Left lung (tissue), 4 donors: ENCODE measurements at regions not wholly inside any gene's neighbourhood (a gene's known extent, or its start where the extent isn't known, plus 50 kb on each side); places are given as distances from the start of the nearest gene placed in this dataset.

Experiments used
- ATAC-seq: fragments of 200-7000 bp; cut with Tn5 transposase; one replicate; pipeline ENCODE4 v1.9.1; 2020; ENCODE audit warnings: moderate library complexity
- DNase-seq, 4 donors: peaks; one replicate each; pipeline ENCODE4 v3.0.0-alpha.2; 2013 to 2020
- H3K27ac ChIP-seq, 2 donors: fragments of 200-600 bp; sonication (generic) in 1 of 2; one replicate each; pipeline versions ENCODE4 v1.5.0 to v1.8.0; 2020 to 2021
- H3K27me3 ChIP-seq, 2 donors: fragments of 200-600 bp; sonication (generic) in 1 of 2; one replicate each; pipeline versions ENCODE4 v1.5.0 to v1.8.0; 2020 to 2021
- H3K36me3 ChIP-seq, 2 donors: fragments of 200-600 bp; sonication (generic) in 1 of 2; one replicate each; pipeline versions ENCODE4 v1.5.0 to v1.8.0; 2020 to 2021
- H3K4me1 ChIP-seq, 2 donors: fragments of 200-600 bp; one replicate each; pipeline ENCODE4 v1.8.0; 2021
- H3K4me3 ChIP-seq, 2 donors: fragments of 200-600 bp; sonication (generic) in 1 of 2; one replicate each; pipeline versions ENCODE4 v1.5.0 to v1.8.0; 2020 to 2021; ENCODE audit warnings: mild to moderate bottlenecking in 1 of 2
- H3K9me3 ChIP-seq, 2 donors: fragments of 200-600 bp; sonication (generic) in 1 of 2; one replicate each; pipeline versions ENCODE4 v1.5.0 to v1.8.0; 2020 to 2021
- intact Hi-C, 2 donors: fragments of 100-400 bp; cut with DNase I; formaldehyde crosslinking; loops; one replicate each; pipeline versions ENCODE4 v1.11.2 to v1.14.2; 2022
- TF ChIP-seq, protein P1 (sequence below), 2 donors: fragments of 200-600 bp; sonication (generic) in 1 of 2; IDR thresholded peaks; one replicate each; pipeline versions ENCODE4 v1.5.0 to v1.8.0; 2021; ENCODE audit warnings: antibody characterized with exemption in 2 of 2
- donor health status: DM: no; HTN: yes; CAD: no.
- donor health status: DM: no; HTN: no; CAD: no.

DNA sequence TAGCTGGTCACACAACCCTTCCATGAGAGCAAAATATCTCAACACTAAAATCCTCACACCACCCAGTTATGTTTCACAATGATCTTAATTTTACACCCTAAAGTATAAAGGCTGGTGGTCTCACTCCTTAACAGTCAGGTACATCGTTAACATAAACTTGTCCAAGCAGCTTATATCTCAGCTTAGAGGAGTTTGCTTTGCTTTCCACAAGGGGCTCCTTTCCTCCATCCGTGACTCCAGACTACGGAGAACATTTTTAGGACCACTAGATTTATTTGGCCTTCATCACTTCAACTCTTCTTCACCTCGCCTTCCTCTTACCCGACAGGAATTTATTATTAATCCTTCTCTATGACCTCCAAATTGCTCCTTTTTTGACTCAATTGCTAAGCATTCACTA is 1014.1 kb upstream of the NUDT12 start:
- ATAC-seq, result no peak
- Histone ChIP-seq H3K36me3 (no peaks in the 10 kb centered on the region), H3K4me3 (no peak overlapping the region), H3K27ac (no peak overlapping the region), H3K27me3 (no peaks in the 10 kb centered on the region), H3K4me1 (no peaks in the 10 kb centered on the region), H3K9me3 (no peaks in the 10 kb centered on the region)
- intact Hi-C loops, result no loop called here
- no peak for DNase-seq
- TF ChIP-seq, protein P1, sequence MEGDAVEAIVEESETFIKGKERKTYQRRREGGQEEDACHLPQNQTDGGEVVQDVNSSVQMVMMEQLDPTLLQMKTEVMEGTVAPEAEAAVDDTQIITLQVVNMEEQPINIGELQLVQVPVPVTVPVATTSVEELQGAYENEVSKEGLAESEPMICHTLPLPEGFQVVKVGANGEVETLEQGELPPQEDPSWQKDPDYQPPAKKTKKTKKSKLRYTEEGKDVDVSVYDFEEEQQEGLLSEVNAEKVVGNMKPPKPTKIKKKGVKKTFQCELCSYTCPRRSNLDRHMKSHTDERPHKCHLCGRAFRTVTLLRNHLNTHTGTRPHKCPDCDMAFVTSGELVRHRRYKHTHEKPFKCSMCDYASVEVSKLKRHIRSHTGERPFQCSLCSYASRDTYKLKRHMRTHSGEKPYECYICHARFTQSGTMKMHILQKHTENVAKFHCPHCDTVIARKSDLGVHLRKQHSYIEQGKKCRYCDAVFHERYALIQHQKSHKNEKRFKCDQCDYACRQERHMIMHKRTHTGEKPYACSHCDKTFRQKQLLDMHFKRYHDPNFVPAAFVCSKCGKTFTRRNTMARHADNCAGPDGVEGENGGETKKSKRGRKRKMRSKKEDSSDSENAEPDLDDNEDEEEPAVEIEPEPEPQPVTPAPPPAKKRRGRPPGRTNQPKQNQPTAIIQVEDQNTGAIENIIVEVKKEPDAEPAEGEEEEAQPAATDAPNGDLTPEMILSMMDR (IDR thresholded peaks at IDR 0.05), result no peak

DNA sequence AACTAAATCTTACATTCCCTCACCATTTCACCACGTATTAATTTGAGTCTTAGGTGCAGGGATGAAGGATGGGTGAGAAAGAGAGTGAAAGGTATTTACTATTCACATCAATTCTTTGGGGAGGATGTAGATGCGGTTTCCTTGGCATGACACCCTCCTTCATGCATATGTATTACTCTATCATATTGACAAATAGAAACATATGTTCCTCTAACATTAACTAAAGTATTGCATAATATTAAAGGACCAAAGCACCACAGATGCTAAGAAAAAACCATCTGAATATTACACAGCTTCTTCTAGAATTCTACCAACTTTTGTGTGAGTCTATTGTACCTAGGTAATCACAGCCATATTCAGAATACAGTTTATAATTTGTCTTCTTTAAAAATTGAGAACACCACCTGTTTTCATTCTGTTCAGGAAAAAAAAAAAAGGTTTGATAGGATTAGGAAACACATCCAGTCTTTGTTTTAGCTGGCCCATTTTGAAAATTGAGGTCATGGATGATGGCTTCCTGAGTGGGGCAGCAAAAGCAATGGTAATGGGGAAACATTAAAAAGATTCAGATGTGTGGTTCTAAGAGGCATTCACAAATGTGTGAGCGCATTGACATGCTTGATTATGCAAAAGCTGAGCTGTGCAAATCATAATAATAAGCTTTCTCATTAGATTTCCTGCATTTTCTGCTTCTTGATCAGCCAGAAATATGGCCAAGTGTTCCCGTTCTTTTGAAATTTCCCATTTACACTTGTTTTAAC is 1011.5 kb upstream of the NUDT12 start:
- TF ChIP-seq, protein P1 (IDR thresholded peaks at IDR 0.05), result no peak
- no peaks in the 10 kb centered on the region for H3K36me3 ChIP-seq
- H3K4me1 ChIP-seq, result no peaks in the 10 kb centered on the region
- ATAC-seq (no peak), DNase-seq (no peak)
- no peaks in the 10 kb centered on the region for H3K9me3 ChIP-seq
- H3K27ac ChIP-seq, result no peak overlapping the region
- H3K27me3 ChIP-seq, result no peaks in the 10 kb centered on the region
- intact Hi-C loops, result no loop called here
- H3K4me3 ChIP-seq, result no peak overlapping the region

DNA sequence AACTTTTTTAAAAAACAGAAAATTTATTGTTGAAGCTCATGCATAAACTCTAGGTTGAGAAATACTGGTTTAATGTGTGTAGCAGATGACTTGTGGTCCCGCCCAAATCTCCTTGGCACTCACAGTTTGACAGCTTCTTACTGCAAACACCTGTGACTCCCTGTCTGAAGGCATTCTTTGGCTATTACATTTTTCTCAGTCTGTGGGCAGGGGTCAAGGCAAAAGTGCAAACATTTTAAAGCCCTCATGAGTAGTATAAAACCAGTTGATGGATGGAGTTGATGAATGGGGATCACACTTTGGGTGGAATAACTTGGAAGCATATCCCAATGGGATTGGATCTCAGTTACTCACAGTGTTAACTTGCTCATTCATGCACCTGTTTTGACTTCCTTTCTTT is 1007.0 kb upstream of the NUDT12 start:
- no peak for DNase-seq

GRCh38 chr5:104564530-104564929 is 1001.9 kb upstream of the NUDT12 start:
- Histone ChIP-seq H3K9me3 (no peaks in the 10 kb centered on the region), H3K4me3 (no peak overlapping the region), H3K27ac (no peak overlapping the region), H3K27me3 (no peaks in the 10 kb centered on the region), H3K36me3 (no peaks in the 10 kb centered on the region), H3K4me1 (no peaks in the 10 kb centered on the region)
- ATAC-seq (no peak), DNase-seq (no peak)
- TF ChIP-seq, protein P1 (IDR thresholded peaks at IDR 0.05), result no peak
- intact Hi-C loops, result no loop called here

More for the DNA sequence above, 1007.0 kb upstream of the NUDT12 start:
- H3K9me3 ChIP-seq, result no peaks in the 10 kb centered on the region
- H3K27ac ChIP-seq, result no peak overlapping the region
- H3K36me3 ChIP-seq, result no peaks in the 10 kb centered on the region
- TF ChIP-seq, protein P1 (IDR thresholded peaks at IDR 0.05), result no peak
- no peak overlapping the region for H3K4me3 ChIP-seq
- no peak for ATAC-seq
- H3K27me3 ChIP-seq, result no peaks in the 10 kb centered on the region
- no peaks in the 10 kb centered on the region for H3K4me1 ChIP-seq
- intact Hi-C loops, result no loop called here

- TF ChIP-seq, protein P1 (IDR thresholded peaks at IDR 0.05), result no peak
- peak in 1 of 4 donors; percentile 13 for DNase-seq
- Histone ChIP-seq H3K36me3 (no peaks in the 10 kb centered on the region), H3K4me3 (no peak overlapping the region), H3K9me3 (peaks cover 0 to 2% of the 10 kb centered on the region in 2 donors), H3K4me1 (no peaks in the 10 kb centered on the region), H3K27ac (no peak overlapping the region), H3K27me3 (no peaks in the 10 kb centered on the region)
- intact Hi-C loops, result no loop called here
- ATAC-seq, result no peak
Observed at GRCh38 chr5:104556957-104557356, 994.4 kb upstream of the NUDT12 start.
